GM23338 (cell line): ENCODE measurements at regions not wholly inside any gene's neighbourhood (a gene's known extent, or its start where the extent isn't known, plus 50 kb on each side); places are given as distances from the start of the nearest gene placed in this dataset.

Experiments
- ATAC-seq: fragments of 200-7000 bp; cut with Tn5 transposase; 3 replicates; pipeline ENCODE4 v1.9.1; 2020
- DNase-seq: peaks from one replicate; pipeline ENCODE4 v3.0.0-alpha.2; 2015; ENCODE audit warnings: low spot score
- H2AFZ ChIP-seq: fragments of 200-600 bp; sonication (generic); 2 replicates; pipeline ENCODE4 v1.8.0; 2016; ENCODE audit warnings: antibody characterized with exemption, mild to moderate bottlenecking, moderate library complexity
- H3F3A ChIP-seq: fragments of 200-600 bp; sonication (generic); replicated peaks from 2 replicates; pipeline ENCODE4 v1.8.0; 2017; ENCODE audit warnings: antibody characterized with exemption, mixed run types, low read depth
- H3K27ac ChIP-seq: fragments of 200-600 bp; sonication (generic); 2 replicates; pipeline ENCODE4 v1.6.1; 2016; ENCODE audit warnings: low read depth
- H3K27me3 ChIP-seq: fragments of 200-600 bp; sonication (generic); 2 replicates; pipeline ENCODE4 v1.8.0; 2016; ENCODE audit warnings: mild to moderate bottlenecking, mixed run types, moderate library complexity; ENCODE audit not compliant: insufficient read depth
- H3K36me3 ChIP-seq: fragments of 200-600 bp; sonication (generic); 2 replicates; pipeline ENCODE4 v1.8.0; 2016; ENCODE audit warnings: mild to moderate bottlenecking; ENCODE audit not compliant: insufficient read depth
- H3K4me1 ChIP-seq: fragments of 200-600 bp; sonication (generic); 2 replicates; pipeline ENCODE4 v1.8.0; 2016; ENCODE audit warnings: mild to moderate bottlenecking, moderate library complexity; ENCODE audit not compliant: insufficient read depth
- H3K4me2 ChIP-seq: fragments of 200-600 bp; sonication (generic); 2 replicates; pipeline ENCODE4 v1.7.1; 2017; ENCODE audit warnings: mixed run types
- H3K4me3 ChIP-seq: fragments of 200-600 bp; sonication (generic); 2 replicates; pipeline ENCODE4 v1.6.1; 2016; ENCODE audit warnings: mixed run types
- H3K79me2 ChIP-seq: fragments of 200-600 bp; sonication (generic); replicated peaks from 2 replicates; pipeline ENCODE4 v1.8.0; 2017; ENCODE audit warnings: mild to moderate bottlenecking; ENCODE audit not compliant: insufficient read depth
- H3K9me2 ChIP-seq: fragments of 200-600 bp; sonication (generic); 2 replicates; pipeline ENCODE4 v1.8.0; 2017; ENCODE audit not compliant: insufficient read depth
- H4K20me1 ChIP-seq: fragments of 200-600 bp; sonication (generic); replicated peaks from 2 replicates; pipeline ENCODE4 v1.8.0; 2017; ENCODE audit warnings: mild to moderate bottlenecking; ENCODE audit not compliant: insufficient read depth
- H3K27ac Mint-ChIP-seq: 2 replicates; pipeline ENCODE4 v1.8.0; 2020; ENCODE audit warnings: inconsistent platforms, mild to moderate bottlenecking, moderate library complexity, mixed read lengths
- H3K27me3 Mint-ChIP-seq: 3 replicates; pipeline ENCODE4 v1.8.0; 2022; ENCODE audit warnings: low read depth, mild to moderate bottlenecking, moderate library complexity, mixed read lengths, inconsistent platforms; ENCODE audit not compliant: insufficient read depth, poor library complexity
- H3K36me3 Mint-ChIP-seq: 3 replicates; pipeline ENCODE4 v1.8.0; 2021; ENCODE audit warnings: low read depth, mild to moderate bottlenecking, inconsistent platforms, moderate library complexity, mixed read lengths
- H3K4me1 Mint-ChIP-seq: 3 replicates; pipeline ENCODE4 v1.8.0; 2020; ENCODE audit warnings: mild to moderate bottlenecking, inconsistent platforms, mixed read lengths
- H3K4me3 Mint-ChIP-seq: 3 replicates; pipeline ENCODE4 v1.8.0; 2021; ENCODE audit warnings: moderate library complexity, mild to moderate bottlenecking, inconsistent platforms, mixed read lengths
- H3K9me3 Mint-ChIP-seq: 3 replicates; pipeline ENCODE4 v1.8.0; 2020; ENCODE audit warnings: moderate library complexity, mild to moderate bottlenecking, inconsistent platforms, mixed read lengths
- ETS1 ChIP-seq: IDR thresholded peaks from 2 replicates; pipeline ENCODE4 v1.6.1; 2016; ENCODE audit warnings: antibody characterized with exemption
- EZH2 ChIP-seq: fragments of 200-600 bp; sonication (generic); IDR thresholded peaks from one replicate; pipeline ENCODE4 v1.8.0; 2017; ENCODE audit warnings: antibody characterized with exemption, mild to moderate bottlenecking, low read depth; ENCODE audit not compliant: unreplicated experiment
- JUNB ChIP-seq: IDR thresholded peaks from one replicate; pipeline ENCODE4 v1.6.1; 2016; ENCODE audit warnings: antibody characterized with exemption; ENCODE audit not compliant: unreplicated experiment
- NANOG ChIP-seq: IDR thresholded peaks from 2 replicates; pipeline ENCODE4 v1.6.1; 2016; ENCODE audit warnings: antibody characterized with exemption, borderline replicate concordance
- REST ChIP-seq: IDR thresholded peaks from one replicate; pipeline ENCODE4 v1.6.1; 2018; ENCODE audit warnings: antibody characterized with exemption; ENCODE audit not compliant: unreplicated experiment
- STAT1 ChIP-seq: IDR thresholded peaks from one replicate; pipeline ENCODE4 v1.6.1; 2016; ENCODE audit warnings: antibody characterized with exemption; ENCODE audit not compliant: unreplicated experiment
- ZNF114 ChIP-seq: fragments of 250-450 bp; sonication (Bioruptor Pico); IDR thresholded peaks from 2 replicates; pipeline ENCODE4 v1.5.0; 2020; ENCODE audit warnings: mild to moderate bottlenecking, moderate library complexity
- ZNF331 ChIP-seq: fragments of 250-450 bp; sonication (Bioruptor Pico); IDR thresholded peaks from 2 replicates; pipeline ENCODE4 v1.5.0; 2020; ENCODE audit warnings: low read depth, mild to moderate bottlenecking, moderate library complexity
- ZNF462 ChIP-seq: fragments of 250-450 bp; sonication (Bioruptor Pico); IDR thresholded peaks from 2 replicates; pipeline ENCODE4 v1.5.0; 2020; ENCODE audit warnings: mild to moderate bottlenecking, moderate library complexity
- TF ChIP-seq, protein P1 (sequence below), 2 experiments: fragments of 200-600 bp in 1 of 2; sonication (generic) in 1 of 2; conservative IDR thresholded peaks; 2 replicates each; pipeline versions ENCODE4 v1.5.1 to v1.6.1; 2016 to 2017; ENCODE audit warnings: antibody characterized with exemption in 2 of 2, low read depth in 2 of 2, mild to moderate bottlenecking in 2 of 2, moderate library complexity in 1 of 2

- no peak for TF ChIP-seq ZNF462 (CRISPR knock-in tag)
- no peak for TF ChIP-seq JUNB
- no peak for TF ChIP-seq NANOG
- TF ChIP-seq ZNF114 (CRISPR knock-in tag) = no peak
Measured at GRCh38 chr18:2402084-2402483, 169.2 kb downstream of the METTL4 start (continued).

DNA sequence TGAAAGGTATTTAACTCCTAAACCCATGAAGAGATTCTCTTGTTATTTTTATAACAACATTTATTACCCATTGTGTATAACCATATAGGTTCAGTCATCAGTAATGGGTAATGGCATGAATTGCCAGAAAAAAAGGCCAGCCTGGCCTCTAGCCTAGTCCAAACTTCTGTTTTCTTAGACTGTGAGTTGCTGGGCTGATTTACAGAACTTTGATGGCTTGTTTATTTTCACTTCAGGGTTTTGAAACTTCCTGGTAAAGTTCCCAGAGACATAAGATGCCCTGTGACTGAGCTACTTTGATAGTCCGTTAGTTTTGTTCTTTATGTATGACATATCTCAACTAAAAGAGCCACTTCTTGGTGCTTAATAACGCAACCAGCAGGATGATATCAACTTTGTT lies 164.8 kb downstream of the METTL4 start:
- Histone ChIP-seq H3K27me3 (no peaks in the 10 kb centered on the region), H3K4me1 (no peaks in the 10 kb centered on the region), H3F3A (no peaks in the 10 kb centered on the region), H4K20me1 (no peaks in the 10 kb centered on the region), H3K4me3 (no peak overlapping the region), H3K27ac (no peak overlapping the region), H3K4me2 (no peak overlapping the region), H3K9me2 (no peaks in the 10 kb centered on the region), H3K79me2 (no peaks in the 10 kb centered on the region), H2AFZ (no peak overlapping the region), H3K36me3 (no peaks in the 10 kb centered on the region)
- Mint-ChIP-seq H3K36me3 (no peaks in the 10 kb centered on the region), H3K27me3 (peaks cover 2% of the 10 kb centered on the region), H3K9me3 (no peaks in the 10 kb centered on the region; the same call in 2 of the 3 replicates), H3K27ac (no peak overlapping the region), H3K4me3 (no peak overlapping the region), H3K4me1 (peaks cover 9% of the 10 kb centered on the region; the same call in 2 of the 3 replicates)
- DNase-seq (no peak), ATAC-seq (no peak)
- TF ChIP-seq REST = no peak
- TF ChIP-seq NANOG = no peak
- no peak for TF ChIP-seq STAT1
- TF ChIP-seq, protein P1, sequence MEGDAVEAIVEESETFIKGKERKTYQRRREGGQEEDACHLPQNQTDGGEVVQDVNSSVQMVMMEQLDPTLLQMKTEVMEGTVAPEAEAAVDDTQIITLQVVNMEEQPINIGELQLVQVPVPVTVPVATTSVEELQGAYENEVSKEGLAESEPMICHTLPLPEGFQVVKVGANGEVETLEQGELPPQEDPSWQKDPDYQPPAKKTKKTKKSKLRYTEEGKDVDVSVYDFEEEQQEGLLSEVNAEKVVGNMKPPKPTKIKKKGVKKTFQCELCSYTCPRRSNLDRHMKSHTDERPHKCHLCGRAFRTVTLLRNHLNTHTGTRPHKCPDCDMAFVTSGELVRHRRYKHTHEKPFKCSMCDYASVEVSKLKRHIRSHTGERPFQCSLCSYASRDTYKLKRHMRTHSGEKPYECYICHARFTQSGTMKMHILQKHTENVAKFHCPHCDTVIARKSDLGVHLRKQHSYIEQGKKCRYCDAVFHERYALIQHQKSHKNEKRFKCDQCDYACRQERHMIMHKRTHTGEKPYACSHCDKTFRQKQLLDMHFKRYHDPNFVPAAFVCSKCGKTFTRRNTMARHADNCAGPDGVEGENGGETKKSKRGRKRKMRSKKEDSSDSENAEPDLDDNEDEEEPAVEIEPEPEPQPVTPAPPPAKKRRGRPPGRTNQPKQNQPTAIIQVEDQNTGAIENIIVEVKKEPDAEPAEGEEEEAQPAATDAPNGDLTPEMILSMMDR (conservative IDR thresholded peaks at IDR 0.05; ENCODE audit: low read depth in 2 of 2) = no peak
- no peak for TF ChIP-seq EZH2
- no peak for TF ChIP-seq JUNB
- TF ChIP-seq ETS1 = no peak
- no peak for TF ChIP-seq ZNF114 (CRISPR knock-in tag)
- TF ChIP-seq ZNF331 = no peak
